Fibroblast of villous mesenchyme (primary cell): ENCODE measurements at regions not wholly inside any gene's neighbourhood (a gene's known extent, or its start where the extent isn't known, plus 50 kb on each side); places are given as distances from the start of the nearest gene placed in this dataset.

Experiments used
- DNase-seq: peaks from one replicate; pipeline ENCODE4 v3.0.0-alpha.2; 2010; ENCODE audit warnings: low read depth
- H3K4me3 ChIP-seq: 2 replicates; pipeline ENCODE4 v1.5.1; 2011; ENCODE audit warnings: low read depth, mild to moderate bottlenecking, low read length
- TF ChIP-seq, protein P1 (sequence below): IDR thresholded peaks from 2 replicates; pipeline ENCODE4 v1.5.1; 2012; ENCODE audit warnings: low read depth, mild to moderate bottlenecking, low read length; ENCODE audit not compliant: insufficient read depth

DNA sequence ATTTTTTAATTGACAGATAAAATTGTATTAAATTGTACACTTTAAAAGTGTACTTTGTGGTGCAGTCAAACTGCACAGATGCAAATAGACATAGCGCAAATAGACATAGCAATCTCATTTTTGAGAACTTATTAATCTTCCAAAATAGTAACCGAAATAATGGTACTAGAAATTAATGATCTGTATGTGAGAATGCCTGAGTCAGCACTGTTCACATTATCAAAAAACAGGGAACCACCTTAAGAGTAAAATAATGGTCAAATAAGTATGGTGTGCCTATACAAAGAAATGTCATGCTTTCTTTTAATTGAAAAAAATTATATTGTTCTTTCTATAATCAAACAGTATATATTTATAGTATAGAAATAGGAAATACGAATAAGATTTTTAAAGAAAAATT is 461.9 kb downstream of the EFNA5 start:
- no peak overlapping the region for H3K4me3 ChIP-seq
- no peak for DNase-seq
- TF ChIP-seq, protein P1, sequence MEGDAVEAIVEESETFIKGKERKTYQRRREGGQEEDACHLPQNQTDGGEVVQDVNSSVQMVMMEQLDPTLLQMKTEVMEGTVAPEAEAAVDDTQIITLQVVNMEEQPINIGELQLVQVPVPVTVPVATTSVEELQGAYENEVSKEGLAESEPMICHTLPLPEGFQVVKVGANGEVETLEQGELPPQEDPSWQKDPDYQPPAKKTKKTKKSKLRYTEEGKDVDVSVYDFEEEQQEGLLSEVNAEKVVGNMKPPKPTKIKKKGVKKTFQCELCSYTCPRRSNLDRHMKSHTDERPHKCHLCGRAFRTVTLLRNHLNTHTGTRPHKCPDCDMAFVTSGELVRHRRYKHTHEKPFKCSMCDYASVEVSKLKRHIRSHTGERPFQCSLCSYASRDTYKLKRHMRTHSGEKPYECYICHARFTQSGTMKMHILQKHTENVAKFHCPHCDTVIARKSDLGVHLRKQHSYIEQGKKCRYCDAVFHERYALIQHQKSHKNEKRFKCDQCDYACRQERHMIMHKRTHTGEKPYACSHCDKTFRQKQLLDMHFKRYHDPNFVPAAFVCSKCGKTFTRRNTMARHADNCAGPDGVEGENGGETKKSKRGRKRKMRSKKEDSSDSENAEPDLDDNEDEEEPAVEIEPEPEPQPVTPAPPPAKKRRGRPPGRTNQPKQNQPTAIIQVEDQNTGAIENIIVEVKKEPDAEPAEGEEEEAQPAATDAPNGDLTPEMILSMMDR: no peak

DNA sequence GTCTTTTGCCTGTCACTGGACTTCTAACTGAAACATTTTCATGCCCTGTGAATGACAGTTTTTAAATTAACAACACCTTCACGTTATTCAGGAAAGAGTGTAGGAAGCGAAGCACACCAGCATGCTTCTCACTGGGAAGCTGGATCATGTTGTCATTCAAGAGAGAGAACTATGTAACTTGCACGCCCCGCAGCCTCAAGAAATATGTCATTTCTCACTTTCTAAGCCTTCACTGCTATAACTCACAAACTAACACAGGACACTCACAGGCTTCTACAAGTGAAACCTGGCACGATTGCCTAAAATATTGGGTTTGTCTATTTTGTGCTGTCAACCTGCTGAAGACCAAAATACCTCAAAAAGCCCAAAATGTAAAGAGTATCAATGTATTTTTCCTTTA is 466.3 kb downstream of the EFNA5 start:
- no peak overlapping the region for H3K4me3 ChIP-seq
- no peak for DNase-seq
- TF ChIP-seq, protein P1: no peak

DNA sequence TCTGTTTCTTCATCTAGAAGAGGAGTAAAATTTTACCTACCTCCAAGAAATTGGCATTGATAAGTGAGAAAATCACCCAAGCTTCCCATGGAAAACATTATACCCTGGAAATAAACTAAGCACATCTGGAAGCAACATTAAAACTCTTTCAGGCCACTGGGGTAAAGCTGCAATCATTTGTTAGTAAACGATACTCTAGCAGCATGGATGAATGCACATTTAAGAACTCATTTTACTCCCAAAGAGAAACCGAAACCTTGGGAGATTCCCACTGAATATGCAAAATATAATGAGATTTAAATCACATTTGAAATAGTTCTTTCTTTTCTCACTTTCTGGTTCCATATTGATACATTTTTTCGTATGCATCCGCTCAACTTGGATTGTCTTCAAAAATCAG is 467.5 kb downstream of the EFNA5 start:
- TF ChIP-seq, protein P1: no peak
- DNase-seq: no peak
- no peak overlapping the region for H3K4me3 ChIP-seq

DNA sequence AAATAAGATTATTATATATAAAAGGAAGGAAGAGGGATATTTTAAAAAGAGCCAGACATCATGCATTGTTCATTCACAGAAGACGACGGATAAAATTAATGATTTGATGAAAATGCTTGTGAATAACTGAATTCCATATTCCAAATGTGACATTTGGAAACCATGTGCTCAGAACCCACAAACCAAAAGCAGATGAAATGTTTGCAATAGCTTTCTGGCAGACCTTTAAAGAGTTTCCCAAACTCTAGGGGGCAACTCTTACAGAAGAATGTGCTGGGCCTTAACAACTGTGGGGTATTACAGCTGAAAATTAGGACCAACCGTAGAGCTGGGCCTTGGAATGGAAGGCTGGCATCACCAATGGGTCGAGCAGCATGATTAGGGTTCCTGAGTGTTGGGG is 471.0 kb downstream of the EFNA5 start:
- DNase-seq: no peak
- TF ChIP-seq, protein P1: no peak

DNA sequence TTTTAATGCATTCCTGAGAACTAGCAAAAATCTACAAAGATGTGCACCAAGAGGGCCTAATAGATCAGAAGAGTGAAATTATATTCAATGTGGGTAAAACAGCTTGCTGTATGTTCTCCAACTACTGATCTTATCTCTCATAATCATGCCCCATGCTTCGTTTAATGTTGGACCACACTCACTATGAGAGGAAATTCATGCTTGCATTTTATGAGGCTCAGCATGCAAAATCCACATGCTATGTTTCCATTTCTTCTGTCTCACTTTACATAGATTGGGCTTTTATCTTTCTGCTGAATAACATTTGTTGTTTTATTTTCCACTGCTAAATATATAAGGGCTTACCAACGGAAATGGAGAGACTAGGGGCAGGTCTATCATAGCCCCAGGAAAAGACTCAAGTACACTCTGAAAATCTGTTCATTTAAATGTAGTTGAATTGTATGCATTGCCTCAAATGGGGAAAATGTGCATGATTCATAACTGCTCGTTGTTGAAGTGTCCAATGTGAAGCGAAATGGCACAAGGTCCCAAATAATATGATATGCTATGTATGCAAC is 474.2 kb downstream of the EFNA5 start:
- DNase-seq: no peak
- H3K4me3 ChIP-seq: no peak overlapping the region
- TF ChIP-seq, protein P1: no peak

More for the DNA sequence above, 471.0 kb downstream of the EFNA5 start:
- no peak overlapping the region for H3K4me3 ChIP-seq

DNA sequence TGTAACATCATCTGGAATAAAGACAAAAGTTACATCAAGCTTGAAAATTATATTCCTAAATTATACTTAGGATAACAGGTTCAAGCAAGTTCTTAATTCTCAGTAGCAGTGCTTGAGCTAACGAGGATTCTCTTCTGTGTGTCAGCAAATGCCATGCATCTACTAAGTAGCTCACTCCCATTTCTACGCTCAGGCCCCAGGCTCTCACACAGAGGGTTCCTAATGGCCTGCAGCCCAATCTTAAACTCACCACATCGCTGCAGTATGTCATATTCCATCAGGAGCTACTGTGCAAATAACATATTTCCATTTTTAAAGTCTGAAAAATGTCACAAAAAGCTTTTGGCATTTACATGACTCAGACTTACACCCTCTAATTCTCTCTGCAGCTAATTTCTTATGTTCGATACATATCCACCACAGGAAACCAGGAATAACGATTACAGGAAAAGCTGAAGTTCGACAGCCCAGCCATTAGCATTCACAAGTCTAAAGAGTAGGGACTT is 474.8 kb downstream of the EFNA5 start:
- no peak overlapping the region for H3K4me3 ChIP-seq
- TF ChIP-seq, protein P1: no peak
- DNase-seq: no peak

DNA sequence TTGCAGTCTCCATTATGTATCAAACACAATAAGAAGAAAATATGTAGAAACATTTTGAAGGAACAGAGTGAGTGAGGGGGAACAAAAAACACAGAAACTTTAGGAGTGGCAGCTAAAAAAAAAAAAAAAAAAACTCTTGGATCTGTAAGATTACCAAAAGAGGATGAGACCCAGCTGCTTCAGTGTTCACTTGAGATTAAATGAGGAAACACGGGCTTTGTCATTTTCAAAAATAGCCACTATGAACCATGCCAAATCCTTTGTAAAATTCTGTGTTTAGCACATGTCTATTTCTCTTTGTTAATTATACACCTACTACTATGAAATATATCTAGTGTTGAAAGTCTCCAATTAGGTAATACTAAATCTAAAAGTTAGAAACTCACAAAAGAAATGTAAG is 485.9 kb downstream of the EFNA5 start:
- H3K4me3 ChIP-seq: no peak overlapping the region
- TF ChIP-seq, protein P1: no peak
- no peak for DNase-seq
